ENCODE measurements at regions not wholly inside any gene's neighbourhood (a gene's known extent, or its start where the extent isn't known, plus 50 kb on each side); places are given as distances from the start of the nearest gene placed in this dataset.

DNA sequence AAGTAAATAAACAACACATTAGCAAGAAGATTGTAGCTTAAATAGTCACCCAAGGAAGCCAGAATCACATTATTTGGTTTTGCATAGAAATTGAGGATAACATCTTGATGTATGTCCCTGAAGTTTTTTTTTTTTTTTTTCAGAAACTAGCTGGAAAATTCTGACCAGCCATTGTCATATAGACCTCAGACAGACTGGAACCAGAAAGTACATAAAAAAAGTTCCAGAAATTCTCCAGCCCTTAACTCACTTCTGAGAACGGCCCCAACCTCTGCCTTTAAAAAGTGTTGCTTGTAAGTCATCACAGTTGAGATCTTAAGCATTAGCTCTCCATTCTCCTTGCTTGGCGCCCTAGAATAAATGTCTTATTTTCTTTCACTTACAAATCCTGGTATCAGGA, 350.5 kb downstream of the CCDC85A start:
- no peak overlapping the region for H3K4me3 Mint-ChIP-seq
- H3K27ac Mint-ChIP-seq, result no peak overlapping the region
- H3K36me3 Mint-ChIP-seq (ENCODE audit: low read depth), result no peaks in the 10 kb centered on the region
- H3K4me1 Mint-ChIP-seq (ENCODE audit: low read depth), result no peaks in the 10 kb centered on the region
- no peak for DNase-seq (ENCODE audit: low spot score)
- H3K9me3 Mint-ChIP-seq, result peaks cover 14% of the 10 kb centered on the region
- no peaks in the 10 kb centered on the region for H3K27me3 Mint-ChIP-seq (ENCODE audit: low read depth)

DNA sequence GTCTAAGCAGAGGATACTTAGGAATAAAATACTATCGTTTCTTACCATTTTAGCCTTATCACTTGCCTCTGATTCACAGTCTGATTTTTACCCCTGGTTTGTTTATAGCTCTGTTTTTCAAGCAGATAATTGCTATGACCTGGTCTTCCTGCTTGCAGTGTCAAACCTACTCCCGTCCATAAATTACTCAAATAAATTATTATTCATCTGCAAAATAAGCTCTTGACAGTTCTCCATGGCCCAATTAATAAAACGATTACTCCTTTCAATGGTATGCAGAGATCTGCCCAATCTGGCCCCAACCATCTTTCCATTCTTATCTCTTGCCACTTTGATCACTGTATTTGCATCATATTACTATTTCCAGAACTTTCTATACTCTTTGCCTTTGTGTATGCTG, 354.0 kb downstream of the CCDC85A start:
- H3K36me3 Mint-ChIP-seq (ENCODE audit: low read depth), result no peaks in the 10 kb centered on the region
- no peaks in the 10 kb centered on the region for H3K4me1 Mint-ChIP-seq (ENCODE audit: low read depth)
- no peak for DNase-seq (ENCODE audit: low spot score)
- no peaks in the 10 kb centered on the region for H3K27me3 Mint-ChIP-seq (ENCODE audit: low read depth)
- H3K9me3 Mint-ChIP-seq, result peaks cover 22% of the 10 kb centered on the region
- no peak overlapping the region for H3K4me3 Mint-ChIP-seq
- no peak overlapping the region for H3K27ac Mint-ChIP-seq

- peaks cover 28% of the 10 kb centered on the region for H3K9me3 Mint-ChIP-seq
- no peak overlapping the region for H3K27ac Mint-ChIP-seq
- no peak for DNase-seq (ENCODE audit: low spot score)
- no peaks in the 10 kb centered on the region for H3K4me1 Mint-ChIP-seq (ENCODE audit: low read depth)
- H3K36me3 Mint-ChIP-seq (ENCODE audit: low read depth), result no peaks in the 10 kb centered on the region
- H3K27me3 Mint-ChIP-seq (ENCODE audit: low read depth), result no peaks in the 10 kb centered on the region
- no peak overlapping the region for H3K4me3 Mint-ChIP-seq
Measured at GRCh38 chr2:56539618-56540017, 355.8 kb downstream of the CCDC85A start.

- no peak for DNase-seq (ENCODE audit: low spot score)
- Mint-ChIP-seq H3K36me3 (ENCODE audit: low read depth) (no peaks in the 10 kb centered on the region), H3K27me3 (ENCODE audit: low read depth) (no peaks in the 10 kb centered on the region), H3K4me3 (no peak overlapping the region), H3K4me1 (ENCODE audit: low read depth) (no peaks in the 10 kb centered on the region), H3K27ac (no peak overlapping the region), H3K9me3 (peaks cover 28% of the 10 kb centered on the region)
Measured at GRCh38 chr2:56540467-56540866, 356.7 kb downstream of the CCDC85A start.

GRCh38 chr2:56540916-56541315, 357.1 kb downstream of the CCDC85A start:
- peaks cover 28% of the 10 kb centered on the region for H3K9me3 Mint-ChIP-seq
- no peak overlapping the region for H3K4me3 Mint-ChIP-seq
- H3K36me3 Mint-ChIP-seq (ENCODE audit: low read depth), result no peaks in the 10 kb centered on the region
- no peak for DNase-seq (ENCODE audit: low spot score)
- H3K27ac Mint-ChIP-seq, result no peak overlapping the region
- no peaks in the 10 kb centered on the region for H3K27me3 Mint-ChIP-seq (ENCODE audit: low read depth)
- no peaks in the 10 kb centered on the region for H3K4me1 Mint-ChIP-seq (ENCODE audit: low read depth)

DNA sequence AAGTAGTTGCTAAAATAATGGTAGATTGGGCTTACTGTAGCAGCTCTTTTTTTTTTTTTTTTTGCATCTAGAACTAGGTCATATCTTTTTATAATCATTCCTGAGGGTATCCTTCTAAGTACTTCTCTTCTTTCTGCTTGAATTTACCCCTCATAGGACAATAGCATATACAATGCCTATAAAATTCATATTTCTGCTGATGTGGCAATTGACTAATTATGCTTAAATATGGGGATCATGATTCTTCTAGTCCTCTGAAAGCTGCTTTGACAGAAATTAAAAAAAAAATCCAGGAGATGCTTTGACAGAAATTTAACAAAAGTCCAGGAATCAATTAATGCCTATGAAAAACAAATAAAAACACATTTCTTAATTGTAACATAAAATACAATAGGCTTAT, 358.4 kb downstream of the CCDC85A start:
- H3K27ac Mint-ChIP-seq, result no peak overlapping the region

DNA sequence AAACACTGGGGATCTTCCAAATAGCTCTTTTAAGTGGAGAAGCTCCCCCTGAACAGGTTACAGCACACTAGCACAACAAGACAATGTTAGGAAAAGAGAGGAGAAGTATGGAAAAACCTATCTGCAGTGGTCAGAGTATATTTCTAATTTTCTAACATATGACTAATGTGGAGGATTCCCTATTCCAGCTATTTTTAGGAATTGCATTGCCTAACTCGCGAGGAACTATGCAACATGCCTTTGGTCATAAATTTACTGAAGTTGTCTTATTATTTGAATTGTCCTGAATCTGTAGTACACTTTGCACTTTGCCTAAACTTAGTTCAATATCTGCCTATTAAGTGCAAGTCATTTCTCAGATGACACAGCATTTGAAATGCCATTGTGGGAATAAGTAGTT, 381.4 kb downstream of the CCDC85A start:
- Mint-ChIP-seq H3K4me3 (no peak overlapping the region), H3K27me3 (ENCODE audit: low read depth) (no peaks in the 10 kb centered on the region), H3K9me3 (peaks cover 14% of the 10 kb centered on the region), H3K4me1 (ENCODE audit: low read depth) (no peaks in the 10 kb centered on the region), H3K27ac (no peak overlapping the region), H3K36me3 (ENCODE audit: low read depth) (no peaks in the 10 kb centered on the region)
- no peak for DNase-seq (ENCODE audit: low spot score)

More for the DNA sequence above, 358.4 kb downstream of the CCDC85A start:
- DNase-seq (ENCODE audit: low spot score), result no peak
- peaks cover 21% of the 10 kb centered on the region for H3K9me3 Mint-ChIP-seq
- H3K27me3 Mint-ChIP-seq (ENCODE audit: low read depth), result no peaks in the 10 kb centered on the region
- no peaks in the 10 kb centered on the region for H3K36me3 Mint-ChIP-seq (ENCODE audit: low read depth)
- H3K4me1 Mint-ChIP-seq (ENCODE audit: low read depth), result no peaks in the 10 kb centered on the region
- H3K4me3 Mint-ChIP-seq, result no peak overlapping the region

DNA sequence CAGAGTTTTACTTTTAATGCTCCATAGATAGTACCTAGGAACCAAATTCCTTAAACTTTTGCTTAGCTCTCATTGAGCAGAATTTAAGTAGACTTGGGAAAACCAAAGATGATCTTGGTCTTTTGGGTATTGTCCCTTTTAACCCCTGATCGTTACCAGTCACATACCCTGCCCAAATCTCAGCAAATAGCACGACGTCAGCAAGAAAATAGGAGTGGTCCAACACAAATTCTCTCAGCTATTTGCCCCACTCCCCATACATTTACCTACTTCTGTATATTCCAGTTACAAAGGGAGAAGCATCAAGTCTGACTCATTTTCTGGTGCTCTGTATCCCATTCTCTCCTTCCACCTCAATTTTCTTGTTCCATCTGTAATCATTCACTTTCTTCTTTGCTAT, 387.3 kb downstream of the CCDC85A start:
- DNase-seq (ENCODE audit: low spot score), result no peak
- peaks cover 32% of the 10 kb centered on the region for H3K9me3 Mint-ChIP-seq
- no peak overlapping the region for H3K4me3 Mint-ChIP-seq
- no peaks in the 10 kb centered on the region for H3K4me1 Mint-ChIP-seq (ENCODE audit: low read depth)
- no peaks in the 10 kb centered on the region for H3K27me3 Mint-ChIP-seq (ENCODE audit: low read depth)
- H3K27ac Mint-ChIP-seq, result no peak overlapping the region
- H3K36me3 Mint-ChIP-seq (ENCODE audit: low read depth), result no peaks in the 10 kb centered on the region

GRCh38 chr2:56576001-56576400, 392.2 kb downstream of the CCDC85A start:
- H3K27ac Mint-ChIP-seq, result no peak overlapping the region
- no peaks in the 10 kb centered on the region for H3K4me1 Mint-ChIP-seq (ENCODE audit: low read depth)
- H3K9me3 Mint-ChIP-seq, result peaks cover 43% of the 10 kb centered on the region
- no peak for DNase-seq (ENCODE audit: low spot score)
- H3K36me3 Mint-ChIP-seq (ENCODE audit: low read depth), result no peaks in the 10 kb centered on the region
- H3K4me3 Mint-ChIP-seq, result no peak overlapping the region
- no peaks in the 10 kb centered on the region for H3K27me3 Mint-ChIP-seq (ENCODE audit: low read depth)

GRCh38 chr2:56580242-56580641, 396.5 kb downstream of the CCDC85A start:
- H3K9me3 Mint-ChIP-seq, result peaks cover 23% of the 10 kb centered on the region
- H3K4me1 Mint-ChIP-seq (ENCODE audit: low read depth), result no peaks in the 10 kb centered on the region
- no peak overlapping the region for H3K27ac Mint-ChIP-seq
- H3K27me3 Mint-ChIP-seq (ENCODE audit: low read depth), result no peaks in the 10 kb centered on the region
- no peak for DNase-seq (ENCODE audit: low spot score)
- no peaks in the 10 kb centered on the region for H3K36me3 Mint-ChIP-seq (ENCODE audit: low read depth)
- H3K4me3 Mint-ChIP-seq, result no peak overlapping the region

- no peak for DNase-seq (ENCODE audit: low spot score)
- H3K27ac Mint-ChIP-seq, result no peak overlapping the region
- H3K4me1 Mint-ChIP-seq (ENCODE audit: low read depth), result no peaks in the 10 kb centered on the region
- no peak overlapping the region for H3K4me3 Mint-ChIP-seq
- H3K9me3 Mint-ChIP-seq, result peaks cover 15% of the 10 kb centered on the region
- H3K27me3 Mint-ChIP-seq (ENCODE audit: low read depth), result no peaks in the 10 kb centered on the region
- no peaks in the 10 kb centered on the region for H3K36me3 Mint-ChIP-seq (ENCODE audit: low read depth)
Measured at GRCh38 chr2:56582570-56582969, 398.8 kb downstream of the CCDC85A start.

- H3K27ac Mint-ChIP-seq, result no peak overlapping the region
- no peak overlapping the region for H3K4me3 Mint-ChIP-seq
- DNase-seq (ENCODE audit: low spot score), result no peak
- H3K4me1 Mint-ChIP-seq (ENCODE audit: low read depth), result no peaks in the 10 kb centered on the region
- H3K9me3 Mint-ChIP-seq, result peaks cover 11% of the 10 kb centered on the region
- no peaks in the 10 kb centered on the region for H3K36me3 Mint-ChIP-seq (ENCODE audit: low read depth)
- no peaks in the 10 kb centered on the region for H3K27me3 Mint-ChIP-seq (ENCODE audit: low read depth)
Measured at GRCh38 chr2:56583796-56584315, 400.1 kb downstream of the CCDC85A start.

- Mint-ChIP-seq H3K9me3 (peaks cover 10% of the 10 kb centered on the region), H3K27me3 (ENCODE audit: low read depth) (no peaks in the 10 kb centered on the region), H3K4me3 (no peak overlapping the region), H3K27ac (no peak overlapping the region), H3K36me3 (ENCODE audit: low read depth) (no peaks in the 10 kb centered on the region), H3K4me1 (ENCODE audit: low read depth) (no peaks in the 10 kb centered on the region)
- no peak for DNase-seq (ENCODE audit: low spot score)
Measured at GRCh38 chr2:56587456-56587855, 403.7 kb downstream of the CCDC85A start.

DNA sequence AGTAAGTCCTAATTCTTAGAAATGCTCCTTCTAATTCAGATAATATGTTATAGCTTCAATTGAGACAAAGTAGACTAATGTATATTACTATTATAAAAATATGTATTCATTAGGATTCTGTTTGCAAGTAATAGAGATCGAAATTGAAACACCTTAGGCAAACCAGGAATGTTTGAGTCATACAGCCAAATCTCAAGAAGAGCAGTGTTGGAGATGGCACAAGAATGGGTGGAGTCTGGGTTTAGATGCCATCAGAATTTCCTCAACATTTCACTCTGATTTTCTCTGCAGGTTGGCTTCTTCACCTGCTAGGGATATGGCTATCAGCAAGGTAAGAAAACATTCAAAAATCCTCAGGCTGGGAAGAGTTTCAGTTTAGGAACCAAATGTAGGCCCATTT, 405.4 kb downstream of the CCDC85A start:
- Mint-ChIP-seq H3K9me3 (peaks cover 12% of the 10 kb centered on the region), H3K4me1 (ENCODE audit: low read depth) (no peaks in the 10 kb centered on the region), H3K4me3 (no peak overlapping the region), H3K27me3 (ENCODE audit: low read depth) (no peaks in the 10 kb centered on the region), H3K36me3 (ENCODE audit: low read depth) (no peaks in the 10 kb centered on the region), H3K27ac (no peak overlapping the region)
- DNase-seq (ENCODE audit: low spot score), result no peak

- Mint-ChIP-seq H3K4me3 (no peak overlapping the region), H3K36me3 (ENCODE audit: low read depth) (no peaks in the 10 kb centered on the region), H3K27me3 (ENCODE audit: low read depth) (no peaks in the 10 kb centered on the region), H3K4me1 (ENCODE audit: low read depth) (no peaks in the 10 kb centered on the region), H3K27ac (no peak overlapping the region), H3K9me3 (peaks cover 9% of the 10 kb centered on the region)
- no peak for DNase-seq (ENCODE audit: low spot score)
Measured at GRCh38 chr2:56589835-56590234, 406.0 kb downstream of the CCDC85A start.

All from T-helper 2 cell treated with Interferon-gamma antibody and Interleukin-4, amounts not matched to agents 5 μg/mL and 100 μg/mL, for 36 hours (primary cell).